ENCODE measurements at regions not wholly inside any gene's neighbourhood (a gene's known extent, or its start where the extent isn't known, plus 50 kb on each side); places are given as distances from the start of the nearest gene placed in this dataset.

DNA sequence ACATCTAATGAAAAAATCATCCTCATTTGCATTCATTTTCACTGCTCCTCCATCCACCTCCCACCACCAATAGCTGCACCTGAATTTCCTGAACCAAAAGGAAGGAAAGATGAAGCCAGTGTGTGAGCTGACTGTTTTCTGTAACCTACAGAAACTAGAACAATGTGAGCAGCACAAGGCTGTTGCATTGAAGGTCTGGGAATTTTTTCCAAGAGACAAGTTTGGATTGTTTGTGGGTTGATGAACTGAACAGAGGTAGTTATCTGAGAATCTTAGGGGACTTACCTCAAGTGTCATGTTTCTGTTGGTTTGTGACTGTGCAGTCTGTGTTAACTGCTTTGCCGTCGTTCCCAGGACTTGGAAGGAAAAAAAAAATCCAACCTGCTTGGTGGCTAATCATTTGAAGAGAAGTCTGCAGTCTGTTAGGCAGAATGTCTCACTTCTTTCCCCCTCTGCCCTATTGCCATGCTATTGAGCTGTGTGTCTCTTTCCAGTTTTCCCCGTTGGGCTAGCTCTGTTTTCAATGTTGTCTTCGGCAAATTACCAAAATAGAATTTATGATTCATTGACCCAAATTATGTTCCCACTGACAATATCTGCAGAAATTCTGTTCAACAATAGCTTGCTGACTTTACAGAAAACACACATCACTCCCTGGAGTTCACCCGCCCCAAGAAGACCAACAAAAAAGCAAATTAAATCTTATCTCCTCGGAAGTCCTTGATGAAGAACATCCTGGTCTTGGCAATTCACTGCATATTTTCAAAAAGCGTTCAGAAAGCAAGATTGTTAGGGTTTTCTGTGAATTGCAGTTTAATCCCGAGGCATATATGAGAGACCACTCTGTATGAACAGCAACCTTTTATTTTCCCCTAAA is 76.0 kb downstream of the SC5D start:
- TF ChIP-seq, protein P1, sequence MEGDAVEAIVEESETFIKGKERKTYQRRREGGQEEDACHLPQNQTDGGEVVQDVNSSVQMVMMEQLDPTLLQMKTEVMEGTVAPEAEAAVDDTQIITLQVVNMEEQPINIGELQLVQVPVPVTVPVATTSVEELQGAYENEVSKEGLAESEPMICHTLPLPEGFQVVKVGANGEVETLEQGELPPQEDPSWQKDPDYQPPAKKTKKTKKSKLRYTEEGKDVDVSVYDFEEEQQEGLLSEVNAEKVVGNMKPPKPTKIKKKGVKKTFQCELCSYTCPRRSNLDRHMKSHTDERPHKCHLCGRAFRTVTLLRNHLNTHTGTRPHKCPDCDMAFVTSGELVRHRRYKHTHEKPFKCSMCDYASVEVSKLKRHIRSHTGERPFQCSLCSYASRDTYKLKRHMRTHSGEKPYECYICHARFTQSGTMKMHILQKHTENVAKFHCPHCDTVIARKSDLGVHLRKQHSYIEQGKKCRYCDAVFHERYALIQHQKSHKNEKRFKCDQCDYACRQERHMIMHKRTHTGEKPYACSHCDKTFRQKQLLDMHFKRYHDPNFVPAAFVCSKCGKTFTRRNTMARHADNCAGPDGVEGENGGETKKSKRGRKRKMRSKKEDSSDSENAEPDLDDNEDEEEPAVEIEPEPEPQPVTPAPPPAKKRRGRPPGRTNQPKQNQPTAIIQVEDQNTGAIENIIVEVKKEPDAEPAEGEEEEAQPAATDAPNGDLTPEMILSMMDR (IDR thresholded peaks at IDR 0.05): no peak
- no peak for TF ChIP-seq POLR2A (IDR thresholded peaks at IDR 0.05)

Data from heart left ventricle (tissue), 13 donors.